ENCODE measurements at regions not wholly inside any gene's neighbourhood (a gene's known extent, or its start where the extent isn't known, plus 50 kb on each side); places are given as distances from the start of the nearest gene placed in this dataset.
A peak's percentile ranks its signal among the peaks of the same experiment; 100 is the strongest.

GRCh38 chr5:42878550-42878949 lies 66.9 kb upstream of the SELENOP start:
- H2AFZ ChIP-seq = no peak overlapping the region

DNA sequence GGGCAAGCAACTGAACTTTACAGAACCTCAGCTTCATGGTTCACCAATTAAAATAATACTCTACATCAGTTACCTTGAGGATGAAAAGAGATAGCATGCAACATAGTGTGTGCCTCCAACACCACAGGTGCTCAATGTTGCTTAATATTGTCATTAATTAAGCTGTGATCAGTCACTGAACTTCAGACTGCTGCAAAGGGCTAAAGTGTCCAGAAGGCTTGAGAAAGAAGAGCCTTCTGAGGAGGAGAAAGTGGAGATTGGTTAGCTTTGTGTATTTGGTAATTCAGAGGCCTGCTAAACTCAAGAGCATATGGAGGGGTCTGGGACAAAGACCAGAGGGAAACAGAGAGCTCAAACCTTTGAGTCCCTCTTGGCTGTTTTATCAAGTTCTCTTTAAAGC lies 66.3 kb upstream of the SELENOP start:
- Histone ChIP-seq H3K9me3 (ENCODE audit: low read depth) (no peaks in the 10 kb centered on the region), H3K4me2 (peak overlapping the region; percentile 8), H3K27me3 (no peaks in the 10 kb centered on the region), H3K79me2 (no peaks in the 10 kb centered on the region), H4K20me1 (ENCODE audit: insufficient read depth, poor library complexity, severe bottlenecking) (no peaks in the 10 kb centered on the region), H3K4me1 (ENCODE audit: insufficient read depth) (peaks cover 62% of the 10 kb centered on the region), H2AFZ (no peak overlapping the region), H3K4me3 (no peak overlapping the region), H3K27ac (peak overlapping the region; percentile 91), H3K36me3 (replicated peaks; ENCODE audit: insufficient read depth, low read depth) (no peaks in the 10 kb centered on the region), H3K9me2 (replicated peaks; ENCODE audit: insufficient read depth) (no peaks in the 10 kb centered on the region)
- DNase-seq (ENCODE audit: low spot score) = no peak
- TF ChIP-seq CTCF (IDR thresholded peaks at IDR 0.05; ENCODE audit: poor library complexity) (no peak), EZH2 (IDR thresholded peaks at IDR 0.05; ENCODE audit: borderline replicate concordance) (no peak), EZH2phosphoT487 (IDR thresholded peaks at IDR 0.05; ENCODE audit: low read depth, severe bottlenecking, unreplicated experiment) (no peak)

More at GRCh38 chr5:42878550-42878949, 66.9 kb upstream of the SELENOP start:
- TF ChIP-seq EZH2 (IDR thresholded peaks at IDR 0.05; ENCODE audit: borderline replicate concordance) = no peak
- no peak for TF ChIP-seq EZH2phosphoT487 (IDR thresholded peaks at IDR 0.05; ENCODE audit: low read depth, severe bottlenecking, unreplicated experiment)
- TF ChIP-seq CTCF (IDR thresholded peaks at IDR 0.05; ENCODE audit: poor library complexity) = no peak
- H3K36me3 ChIP-seq (replicated peaks; ENCODE audit: insufficient read depth, low read depth) = no peaks in the 10 kb centered on the region
- peak overlapping the region; percentile 91 for H3K27ac ChIP-seq
- 37% methylated on average over 4 of the region's 4 CpGs for WGBS (ENCODE audit: low lambda C conversion rate, missing lambda C conversion rate)
- H3K9me3 ChIP-seq (ENCODE audit: low read depth) = no peaks in the 10 kb centered on the region
- H3K79me2 ChIP-seq = no peaks in the 10 kb centered on the region
- no peaks in the 10 kb centered on the region for H3K27me3 ChIP-seq
- DNase-seq (ENCODE audit: low spot score) = no peak
- H4K20me1 ChIP-seq (ENCODE audit: insufficient read depth, poor library complexity, severe bottlenecking) = no peaks in the 10 kb centered on the region
- H3K4me2 ChIP-seq = peak overlapping the region; percentile 8
- H3K9me2 ChIP-seq (replicated peaks; ENCODE audit: insufficient read depth) = no peaks in the 10 kb centered on the region
- H3K4me1 ChIP-seq (ENCODE audit: insufficient read depth) = peaks cover 61% of the 10 kb centered on the region
- no peak overlapping the region for H3K4me3 ChIP-seq

- WGBS (ENCODE audit: low lambda C conversion rate, missing lambda C conversion rate) = 79% methylated on average over 2 of the region's 2 CpGs
- Histone ChIP-seq H3K9me2 (replicated peaks; ENCODE audit: insufficient read depth) (no peaks in the 10 kb centered on the region), H3K4me3 (no peak overlapping the region), H3K79me2 (no peaks in the 10 kb centered on the region), H3K27ac (peak overlapping the region; percentile 91), H3K4me2 (peak overlapping the region; percentile 19), H2AFZ (no peak overlapping the region), H3K9me3 (ENCODE audit: low read depth) (no peaks in the 10 kb centered on the region), H3K36me3 (replicated peaks; ENCODE audit: insufficient read depth, low read depth) (no peaks in the 10 kb centered on the region), H3K4me1 (ENCODE audit: insufficient read depth) (peaks cover 66% of the 10 kb centered on the region), H4K20me1 (ENCODE audit: insufficient read depth, poor library complexity, severe bottlenecking) (no peaks in the 10 kb centered on the region), H3K27me3 (no peaks in the 10 kb centered on the region)
- DNase-seq (ENCODE audit: low spot score) = no peak
- TF ChIP-seq EZH2 (IDR thresholded peaks at IDR 0.05; ENCODE audit: borderline replicate concordance) (no peak), EZH2phosphoT487 (IDR thresholded peaks at IDR 0.05; ENCODE audit: low read depth, severe bottlenecking, unreplicated experiment) (no peak), CTCF (IDR thresholded peaks at IDR 0.05; ENCODE audit: poor library complexity) (no peak)
Observed at GRCh38 chr5:42877431-42877830, 65.7 kb upstream of the SELENOP start.

DNA sequence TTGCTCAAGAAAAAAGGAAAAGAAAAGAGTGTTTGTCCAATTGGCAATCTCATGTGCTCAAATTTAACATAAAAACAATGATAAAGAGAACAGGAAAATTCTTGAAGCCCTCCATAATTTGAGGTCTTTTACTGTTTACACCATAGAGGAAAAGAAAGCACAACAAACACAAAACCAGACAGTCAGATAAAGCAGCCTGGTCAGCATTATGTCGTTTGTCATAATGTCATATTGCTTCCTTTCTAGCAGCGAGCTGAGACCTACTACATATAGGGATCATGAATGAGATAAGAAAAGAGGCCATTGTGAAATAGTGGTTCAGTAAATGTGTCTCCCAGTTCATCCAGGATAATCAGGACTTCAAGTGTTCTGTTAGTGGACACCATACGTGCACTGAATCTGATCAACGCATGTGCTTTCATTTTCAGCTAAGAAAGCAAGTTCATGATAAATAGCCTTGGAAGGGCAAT lies 64.7 kb upstream of the SELENOP start:
- H3K27ac ChIP-seq = peak overlapping the region; percentile 91
- H3K79me2 ChIP-seq = no peaks in the 10 kb centered on the region
- no peaks in the 10 kb centered on the region for H3K27me3 ChIP-seq
- no peak overlapping the region for H2AFZ ChIP-seq
- peaks cover 67% of the 10 kb centered on the region for H3K4me1 ChIP-seq (ENCODE audit: insufficient read depth)
- H3K9me2 ChIP-seq (replicated peaks; ENCODE audit: insufficient read depth) = no peaks in the 10 kb centered on the region
- H3K9me3 ChIP-seq (ENCODE audit: low read depth) = no peaks in the 10 kb centered on the region
- peak; percentile 33 for DNase-seq (ENCODE audit: low spot score)
- no peak for TF ChIP-seq EZH2 (IDR thresholded peaks at IDR 0.05; ENCODE audit: borderline replicate concordance)
- TF ChIP-seq CTCF (IDR thresholded peaks at IDR 0.05; ENCODE audit: poor library complexity) = no peak
- TF ChIP-seq EZH2phosphoT487 (IDR thresholded peaks at IDR 0.05; ENCODE audit: low read depth, severe bottlenecking, unreplicated experiment) = no peak
- no peaks in the 10 kb centered on the region for H4K20me1 ChIP-seq (ENCODE audit: insufficient read depth, poor library complexity, severe bottlenecking)
- H3K4me2 ChIP-seq = peak overlapping the region; percentile 19
- no peak overlapping the region for H3K4me3 ChIP-seq
- no peaks in the 10 kb centered on the region for H3K36me3 ChIP-seq (replicated peaks; ENCODE audit: insufficient read depth, low read depth)
- WGBS (ENCODE audit: low lambda C conversion rate, missing lambda C conversion rate) = 34% methylated on average over 4 of the region's 4 CpGs

All from hepatocyte (in vitro differentiated cells).